Smooth muscle cell (in vitro differentiated cells): ENCODE measurements at regions not wholly inside any gene's neighbourhood (a gene's known extent, or its start where the extent isn't known, plus 50 kb on each side); places are given as distances from the start of the nearest gene placed in this dataset.

Source experiments
- DNase-seq: peaks from one replicate; lab custom pipeline; 2025; ENCODE audit not compliant: unreplicated experiment; lab: John Stamatoyannopoulos, UW
- H2AFZ ChIP-seq: fragments of 200-600 bp; sonication (generic); 2 replicates; pipeline ENCODE4 v1.6.0; 2016; ENCODE audit warnings: antibody characterized with exemption, low read depth, mild to moderate bottlenecking
- H3F3A ChIP-seq: fragments of 200-600 bp; sonication (generic); 2 replicates; pipeline ENCODE4 v1.6.0; 2017; ENCODE audit warnings: antibody characterized with exemption, low read depth
- H3K27ac ChIP-seq: fragments of 200-600 bp; sonication (generic); 2 replicates; pipeline ENCODE4 v1.5.1; 2016; ENCODE audit warnings: low read depth, mild to moderate bottlenecking
- H3K27me3 ChIP-seq: fragments of 200-600 bp; sonication (generic); 2 replicates; pipeline ENCODE4 v1.6.1; 2016; ENCODE audit warnings: low read depth, mild to moderate bottlenecking
- H3K36me3 ChIP-seq: fragments of 200-600 bp; sonication (generic); 2 replicates; pipeline ENCODE4 v1.5.1; 2016; ENCODE audit warnings: low read depth
- H3K4me1 ChIP-seq: fragments of 200-600 bp; sonication (generic); 2 replicates; pipeline ENCODE4 v1.5.1; 2016; ENCODE audit warnings: low read depth
- H3K4me2 ChIP-seq: fragments of 200-600 bp; sonication (generic); 2 replicates; pipeline ENCODE4 v1.6.0; 2016; ENCODE audit warnings: mild to moderate bottlenecking
- H3K4me3 ChIP-seq: fragments of 200-600 bp; sonication (generic); 2 replicates; pipeline ENCODE4 v1.5.1; 2016; ENCODE audit warnings: mild to moderate bottlenecking
- H3K79me2 ChIP-seq: fragments of 200-600 bp; sonication (generic); 2 replicates; pipeline ENCODE4 v1.6.0; 2016; ENCODE audit warnings: low read depth, mild to moderate bottlenecking
- H3K9ac ChIP-seq: fragments of 200-600 bp; sonication (generic); 2 replicates; pipeline ENCODE4 v1.6.0; 2016; ENCODE audit warnings: low read depth
- H3K9me3 ChIP-seq: fragments of 200-600 bp; sonication (generic); replicated peaks from 2 replicates; pipeline ENCODE4 v1.5.1; 2016; ENCODE audit warnings: low read depth
- H4K20me1 ChIP-seq: fragments of 200-600 bp; sonication (generic); 2 replicates; pipeline ENCODE4 v1.6.0; 2016; ENCODE audit warnings: low read depth
- WGBS: methylation state at CpG from one replicate; pipeline ENCODE4 v1.1.7; 2016; ENCODE audit warnings: low lambda C conversion rate; 5-methylcytosine and 5-hydroxymethylcytosine counted together
- TF ChIP-seq, protein P1 (sequence below): fragments of 200-600 bp; sonication (generic); IDR thresholded peaks from 2 replicates; pipeline ENCODE4 v1.5.1; 2017; ENCODE audit warnings: borderline replicate concordance, mild to moderate bottlenecking, antibody characterized with exemption; ENCODE audit not compliant: insufficient read depth, poor library complexity, severe bottlenecking

DNA sequence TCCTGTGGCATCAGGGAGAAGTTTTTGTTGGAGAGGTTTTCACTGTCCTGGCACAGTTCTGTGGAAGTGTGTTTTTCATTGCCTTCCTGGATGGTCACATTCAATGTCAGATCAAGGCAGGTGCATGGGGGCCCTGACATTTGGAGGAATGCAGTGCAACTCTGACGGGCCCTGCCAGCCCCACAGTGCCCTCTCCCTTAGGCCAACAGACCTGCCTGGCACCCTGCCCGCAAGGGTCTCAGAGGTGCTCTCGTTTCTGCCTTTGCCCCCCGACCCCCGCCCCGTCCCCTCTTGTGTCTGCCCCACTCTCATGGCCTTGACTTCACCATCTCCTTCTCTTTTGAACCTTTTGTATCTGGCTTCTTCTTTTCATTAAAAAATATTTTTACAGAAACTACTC is 257.2 kb upstream of the HDAC4 start:
- no peak overlapping the region for H3K9ac ChIP-seq
- no peaks in the 10 kb centered on the region for H3F3A ChIP-seq
- DNase-seq = no peak
- no peak overlapping the region for H3K4me3 ChIP-seq
- H3K4me1 ChIP-seq = no peaks in the 10 kb centered on the region
- no peak overlapping the region for H2AFZ ChIP-seq
- H4K20me1 ChIP-seq = no peaks in the 10 kb centered on the region
- no peaks in the 10 kb centered on the region for H3K9me3 ChIP-seq
- H3K4me2 ChIP-seq = no peak overlapping the region
- H3K79me2 ChIP-seq = no peaks in the 10 kb centered on the region
- no peaks in the 10 kb centered on the region for H3K36me3 ChIP-seq
- H3K27ac ChIP-seq = no peak overlapping the region
- 89% methylated on average over 6 of the region's 6 CpGs for WGBS
- H3K27me3 ChIP-seq = peaks cover 30% of the 10 kb centered on the region
- TF ChIP-seq, protein P1, sequence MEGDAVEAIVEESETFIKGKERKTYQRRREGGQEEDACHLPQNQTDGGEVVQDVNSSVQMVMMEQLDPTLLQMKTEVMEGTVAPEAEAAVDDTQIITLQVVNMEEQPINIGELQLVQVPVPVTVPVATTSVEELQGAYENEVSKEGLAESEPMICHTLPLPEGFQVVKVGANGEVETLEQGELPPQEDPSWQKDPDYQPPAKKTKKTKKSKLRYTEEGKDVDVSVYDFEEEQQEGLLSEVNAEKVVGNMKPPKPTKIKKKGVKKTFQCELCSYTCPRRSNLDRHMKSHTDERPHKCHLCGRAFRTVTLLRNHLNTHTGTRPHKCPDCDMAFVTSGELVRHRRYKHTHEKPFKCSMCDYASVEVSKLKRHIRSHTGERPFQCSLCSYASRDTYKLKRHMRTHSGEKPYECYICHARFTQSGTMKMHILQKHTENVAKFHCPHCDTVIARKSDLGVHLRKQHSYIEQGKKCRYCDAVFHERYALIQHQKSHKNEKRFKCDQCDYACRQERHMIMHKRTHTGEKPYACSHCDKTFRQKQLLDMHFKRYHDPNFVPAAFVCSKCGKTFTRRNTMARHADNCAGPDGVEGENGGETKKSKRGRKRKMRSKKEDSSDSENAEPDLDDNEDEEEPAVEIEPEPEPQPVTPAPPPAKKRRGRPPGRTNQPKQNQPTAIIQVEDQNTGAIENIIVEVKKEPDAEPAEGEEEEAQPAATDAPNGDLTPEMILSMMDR = no peak

DNA sequence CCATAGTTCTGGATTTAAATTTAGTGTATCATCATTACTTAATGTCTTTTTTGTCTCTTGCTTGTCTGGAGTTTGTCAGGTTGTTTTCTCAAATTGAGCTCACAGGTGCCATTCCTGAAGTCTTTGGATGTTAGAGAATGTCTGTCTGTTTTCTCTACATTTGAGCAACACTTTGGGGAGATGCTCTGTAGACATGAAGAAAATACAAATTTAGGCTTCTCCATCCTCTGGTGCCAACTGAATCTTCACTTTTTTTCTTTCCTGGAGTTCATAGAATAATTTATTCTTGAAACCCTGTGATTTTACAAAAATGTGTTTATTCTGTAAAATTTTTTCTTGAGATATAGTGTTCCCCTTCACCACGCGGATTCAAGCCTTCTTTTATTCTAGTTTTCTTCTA is 256.4 kb upstream of the HDAC4 start:
- peaks cover 30% of the 10 kb centered on the region for H3K27me3 ChIP-seq
- H3K36me3 ChIP-seq = no peaks in the 10 kb centered on the region
- no peaks in the 10 kb centered on the region for H3F3A ChIP-seq
- no peak overlapping the region for H3K4me2 ChIP-seq
- H3K79me2 ChIP-seq = no peaks in the 10 kb centered on the region
- DNase-seq = no peak
- H3K4me3 ChIP-seq = no peak overlapping the region
- TF ChIP-seq, protein P1 = no peak
- no peaks in the 10 kb centered on the region for H3K9me3 ChIP-seq
- no peak overlapping the region for H2AFZ ChIP-seq
- H3K4me1 ChIP-seq = no peaks in the 10 kb centered on the region
- H3K27ac ChIP-seq = no peak overlapping the region
- WGBS = 95% methylated on average over 2 of the region's 2 CpGs
- no peaks in the 10 kb centered on the region for H4K20me1 ChIP-seq
- no peak overlapping the region for H3K9ac ChIP-seq

DNA sequence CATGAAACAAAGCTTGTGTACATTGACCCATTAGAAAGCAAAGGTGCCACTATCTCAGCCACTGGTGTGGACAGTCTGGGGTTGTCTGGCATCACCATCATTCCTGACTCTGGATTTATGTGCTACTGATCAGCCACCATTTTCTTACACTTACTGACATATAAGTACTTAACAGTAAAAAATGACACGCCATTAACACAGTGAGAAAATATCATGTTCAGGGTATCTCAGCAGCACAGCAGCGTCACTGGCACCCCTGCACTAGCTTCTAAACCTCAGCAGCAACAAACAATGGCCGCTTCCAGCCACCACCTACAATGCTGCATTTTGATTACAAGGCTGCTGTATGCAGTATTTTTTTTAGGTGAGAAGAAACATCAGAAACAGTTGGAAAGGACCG is 253.4 kb upstream of the HDAC4 start:
- no peaks in the 10 kb centered on the region for H4K20me1 ChIP-seq
- H3K9me3 ChIP-seq = no peaks in the 10 kb centered on the region
- H3K9ac ChIP-seq = no peak overlapping the region
- H3K27me3 ChIP-seq = peaks cover 27% of the 10 kb centered on the region
- H3K4me1 ChIP-seq = no peaks in the 10 kb centered on the region
- H3K36me3 ChIP-seq = no peaks in the 10 kb centered on the region
- H3K4me3 ChIP-seq = no peak overlapping the region
- H2AFZ ChIP-seq = no peak overlapping the region
- no peaks in the 10 kb centered on the region for H3F3A ChIP-seq
- no peaks in the 10 kb centered on the region for H3K79me2 ChIP-seq
- no peak overlapping the region for H3K27ac ChIP-seq
- H3K4me2 ChIP-seq = no peak overlapping the region
- WGBS = 84% methylated on average over 4 of the region's 4 CpGs
- no peak for DNase-seq
- TF ChIP-seq, protein P1 = no peak

DNA sequence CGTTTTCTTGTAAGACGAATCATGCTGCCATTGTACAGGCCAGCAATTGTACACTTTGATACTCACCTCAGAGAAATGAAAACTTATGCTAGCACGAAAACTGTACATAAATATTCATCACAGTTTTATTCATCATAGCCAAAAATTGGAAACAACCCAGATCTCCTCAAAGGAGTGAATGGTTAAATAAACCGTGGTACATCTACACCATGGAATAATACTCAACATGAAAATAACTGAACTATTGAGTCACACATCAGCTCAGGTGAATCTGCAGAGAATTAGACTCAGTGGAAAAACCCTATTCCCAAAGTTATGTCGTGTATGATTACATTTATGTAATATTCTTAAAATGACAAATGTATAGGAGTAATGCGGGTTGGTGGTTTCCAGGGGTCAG is 251.0 kb upstream of the HDAC4 start:
- H3K9me3 ChIP-seq = no peaks in the 10 kb centered on the region
- TF ChIP-seq, protein P1 = no peak
- no peak overlapping the region for H3K27ac ChIP-seq
- H3K27me3 ChIP-seq = peaks cover 19% of the 10 kb centered on the region
- H3K36me3 ChIP-seq = no peaks in the 10 kb centered on the region
- H2AFZ ChIP-seq = no peak overlapping the region
- WGBS = 92% methylated on average over 6 of the region's 6 CpGs
- H3K4me1 ChIP-seq = no peaks in the 10 kb centered on the region
- H3K4me3 ChIP-seq = no peak overlapping the region
- no peaks in the 10 kb centered on the region for H3K79me2 ChIP-seq
- no peak overlapping the region for H3K9ac ChIP-seq
- no peaks in the 10 kb centered on the region for H4K20me1 ChIP-seq
- H3K4me2 ChIP-seq = no peak overlapping the region
- no peak for DNase-seq
- no peaks in the 10 kb centered on the region for H3F3A ChIP-seq
